Stimulated activated CD8-positive, alpha-beta memory T cell treated with anti-CD3 and anti-CD28 coated beads, Interleukin-15, amount 100 ng/mL, for 24 hours (primary cell): ENCODE measurements at regions not wholly inside any gene's neighbourhood (a gene's known extent, or its start where the extent isn't known, plus 50 kb on each side); places are given as distances from the start of the nearest gene placed in this dataset.

Source experiments
- DNase-seq: peaks from one replicate; pipeline ENCODE4 v3.0.0-alpha.2; 2020; ENCODE audit warnings: low read depth

DNA sequence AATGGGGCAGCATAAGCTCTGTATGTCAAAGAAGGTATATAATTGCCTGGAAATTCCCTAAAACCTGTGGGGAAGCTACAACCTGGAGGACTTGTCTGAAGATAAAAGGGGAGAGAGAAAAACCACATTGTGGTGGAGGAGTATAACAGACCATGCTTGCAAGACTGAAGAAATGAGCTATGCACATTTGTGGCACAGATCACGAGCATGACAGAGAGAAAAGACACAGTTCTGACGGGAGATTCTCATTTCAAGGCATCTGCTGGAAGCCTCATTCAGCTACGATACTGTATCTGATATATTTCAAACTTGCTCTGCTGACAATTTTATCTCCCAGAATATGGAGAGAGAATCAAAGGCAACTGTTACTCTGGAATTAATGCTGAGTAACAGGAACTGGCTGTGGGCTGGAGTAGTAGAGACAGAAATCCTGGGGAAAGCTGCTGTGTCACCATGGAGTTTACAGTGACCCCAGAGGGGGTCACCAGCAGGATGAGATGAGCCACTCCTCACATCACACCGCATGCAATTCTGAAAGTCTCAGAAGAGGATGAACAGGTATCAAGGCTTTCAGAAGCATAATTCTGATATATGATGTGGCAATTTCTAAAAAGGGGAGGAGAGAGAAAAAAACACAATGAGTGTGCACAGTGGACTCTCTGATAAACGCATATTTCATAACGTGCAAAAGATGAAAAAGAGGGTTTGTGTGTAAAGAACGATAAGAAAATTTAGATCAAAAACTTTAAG is 528.8 kb downstream of the IRX1 start:
- DNase-seq: no peak

DNA sequence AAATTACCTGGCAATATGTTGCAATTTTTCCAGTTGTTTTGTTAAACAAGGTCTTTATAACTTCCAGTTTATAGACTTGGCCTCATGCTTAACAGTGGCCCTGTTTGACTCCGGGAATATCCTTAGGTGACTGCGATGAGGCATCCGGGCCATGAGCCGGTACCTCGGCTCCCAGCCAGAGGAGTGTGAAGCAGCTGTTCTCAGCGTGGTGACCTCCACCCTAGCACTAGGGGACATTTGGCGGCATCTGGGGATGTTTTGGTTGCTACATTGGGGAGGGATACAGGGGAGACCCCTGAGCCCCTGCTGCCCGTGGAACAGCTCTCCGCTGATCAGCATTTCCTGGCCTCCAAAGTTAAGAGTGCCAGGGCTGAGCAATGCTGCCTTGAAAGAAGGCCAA is 533.4 kb downstream of the IRX1 start:
- no peak for DNase-seq

DNA sequence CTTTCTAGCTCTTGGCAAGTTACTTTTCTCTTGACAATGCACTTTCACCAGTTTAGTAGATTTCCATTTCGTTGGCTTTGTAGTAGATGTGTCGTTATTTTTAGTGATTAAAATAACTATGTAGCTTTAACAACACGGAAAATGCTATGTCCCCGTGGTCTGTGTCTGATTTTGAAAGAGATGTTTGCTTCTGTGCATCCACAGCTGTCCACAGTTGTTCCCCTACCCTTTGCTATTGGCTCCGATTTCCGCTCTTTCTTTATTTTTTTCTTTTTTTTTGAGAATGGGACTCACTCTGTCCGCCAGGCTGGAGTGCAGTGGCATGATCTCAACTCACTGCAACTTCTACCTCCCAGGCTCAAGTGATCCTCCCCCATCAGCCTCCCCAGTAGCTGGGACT is 533.9 kb downstream of the IRX1 start:
- DNase-seq: no peak

DNA sequence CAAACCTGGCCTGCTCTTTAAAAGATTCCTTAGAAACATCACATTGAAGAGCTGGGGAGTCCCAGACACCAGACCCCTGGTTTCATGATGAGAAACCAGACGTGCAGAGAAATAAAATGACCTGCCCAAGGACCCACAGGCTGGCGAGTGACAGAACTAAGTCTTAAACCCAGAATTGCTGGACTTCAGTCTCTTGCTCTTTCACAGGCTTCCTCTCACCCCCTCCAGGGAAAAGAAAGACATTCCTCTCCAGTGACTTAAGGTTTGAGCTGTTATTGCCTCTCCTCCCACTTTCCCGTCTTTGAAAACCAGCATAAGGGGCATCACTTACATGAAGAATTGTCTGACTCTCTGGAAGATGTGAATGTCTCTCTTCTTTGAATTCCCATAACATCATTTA is 535.2 kb downstream of the IRX1 start:
- no peak for DNase-seq

DNA sequence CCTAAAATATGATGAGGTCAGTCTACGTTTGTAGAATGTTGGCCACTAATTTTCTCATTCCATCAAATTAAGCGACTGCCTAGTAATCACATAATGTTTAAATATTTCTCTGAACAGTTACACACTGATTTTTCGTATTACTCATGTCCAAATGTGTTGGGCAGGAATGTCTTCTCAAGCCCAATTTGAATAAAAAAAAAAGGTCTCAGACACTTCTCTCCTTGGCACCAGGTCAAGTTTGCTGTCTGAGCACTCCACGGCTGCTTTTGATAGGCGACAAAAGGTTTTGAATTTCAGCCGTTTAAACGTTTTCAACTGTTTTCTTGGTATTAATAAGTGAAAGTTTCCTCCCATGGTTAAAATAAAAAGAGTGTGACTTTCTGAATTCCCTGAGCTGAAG is 542.1 kb downstream of the IRX1 start:
- DNase-seq: no peak

DNA sequence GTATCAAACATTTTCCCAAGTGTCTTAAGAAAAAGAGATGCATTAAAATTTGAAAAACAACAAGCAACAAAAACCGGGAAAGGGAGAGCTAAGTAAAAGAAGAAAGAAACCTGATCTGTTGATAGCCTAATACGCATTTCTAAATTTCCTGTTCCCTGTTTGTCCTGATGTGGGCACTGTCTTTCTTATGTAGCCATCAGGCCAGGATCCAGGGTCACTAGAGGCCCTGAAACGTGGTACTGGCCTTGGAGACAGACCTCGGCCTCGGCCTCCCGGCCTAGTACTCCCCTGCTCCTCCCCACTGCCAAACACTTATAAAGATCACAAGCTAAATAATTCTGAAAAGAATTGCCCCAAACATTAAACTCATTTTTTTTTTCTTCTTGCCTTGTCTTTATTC is 547.2 kb downstream of the IRX1 start:
- DNase-seq: no peak

DNA sequence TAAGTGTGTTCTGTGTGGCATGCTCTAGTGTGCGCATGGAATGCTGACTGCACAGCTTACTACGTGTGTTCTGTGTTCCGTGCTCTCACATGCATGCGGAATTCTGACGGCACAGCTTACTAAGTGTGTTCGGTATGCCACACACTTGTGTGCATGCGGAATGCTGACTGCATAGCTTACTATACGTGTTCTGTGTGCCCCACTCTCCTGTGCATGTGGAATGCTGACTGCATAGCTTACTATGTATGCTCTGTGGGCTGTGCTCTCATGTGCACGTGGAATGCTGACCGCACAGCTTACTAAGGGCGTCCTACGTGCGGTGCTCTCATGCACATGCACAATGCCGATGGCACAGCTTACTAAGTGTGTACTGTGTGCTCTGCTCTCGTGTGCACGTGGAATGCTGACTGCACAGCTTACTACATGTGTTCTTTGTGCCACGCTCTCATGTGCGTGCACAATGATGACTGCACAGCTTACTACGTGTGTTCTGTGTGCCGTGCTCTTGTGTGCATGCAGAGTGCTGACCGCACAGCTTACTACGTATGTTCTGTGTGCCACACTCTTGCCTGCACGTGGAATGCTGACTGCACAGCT is 548.9 kb downstream of the IRX1 start:
- no peak for DNase-seq

DNA sequence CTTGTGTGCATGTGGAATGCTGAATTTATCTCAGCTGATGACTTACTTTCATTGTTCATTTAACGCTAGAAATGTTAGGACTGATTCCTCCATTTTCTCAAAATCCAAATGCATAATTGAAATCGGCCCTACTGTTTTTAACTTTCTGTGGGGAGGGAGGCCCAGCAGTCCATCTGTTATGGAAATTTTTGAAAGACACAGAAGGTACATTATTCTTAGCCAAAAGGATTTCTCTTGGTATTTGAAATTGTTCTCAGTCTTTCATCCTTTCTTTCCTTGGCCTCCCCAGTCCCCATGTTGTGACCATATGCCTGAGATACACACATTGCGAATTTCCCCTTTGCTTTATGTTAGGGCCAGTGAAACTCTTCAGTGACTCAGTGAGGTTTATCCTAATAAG is 549.9 kb downstream of the IRX1 start:
- DNase-seq: no peak

DNA sequence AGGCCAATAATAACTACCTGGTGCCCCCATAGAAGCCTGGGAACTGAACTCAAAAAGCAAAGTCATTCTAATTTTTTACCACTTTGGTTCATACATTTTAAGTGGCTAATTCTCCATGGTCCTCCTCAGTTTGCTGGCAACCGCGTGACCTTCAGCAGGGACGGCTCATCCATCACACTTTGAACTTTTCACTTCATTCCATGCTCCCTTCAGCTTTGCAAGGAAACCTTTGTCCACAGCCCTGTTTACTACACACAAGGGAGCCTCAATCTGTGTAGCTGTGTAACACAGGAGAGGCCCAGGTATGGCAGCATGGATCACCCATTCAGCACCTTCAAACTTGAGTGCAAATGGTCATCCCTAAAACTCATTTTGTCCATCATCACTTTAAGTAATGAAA is 552.4 kb downstream of the IRX1 start:
- no peak for DNase-seq

DNA sequence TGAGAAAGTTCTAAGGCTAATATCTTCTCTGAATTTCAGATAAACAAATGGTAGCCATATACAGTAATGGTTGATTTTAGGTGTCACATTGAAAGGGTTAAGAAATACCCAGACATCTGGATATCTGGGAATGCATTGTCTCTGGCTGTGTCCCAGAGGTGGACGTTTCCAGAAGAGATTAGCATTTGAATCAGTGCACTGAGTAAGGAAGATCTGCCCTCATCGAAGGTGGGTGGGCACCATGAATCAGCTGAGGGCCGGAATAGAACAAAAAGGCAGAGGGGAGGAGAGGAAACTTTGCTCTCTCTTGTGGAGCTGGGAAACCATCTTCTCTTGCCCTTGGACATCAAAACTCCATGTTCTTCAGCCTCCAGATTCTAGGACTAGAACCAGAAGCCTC is 554.4 kb downstream of the IRX1 start:
- DNase-seq: no peak

DNA sequence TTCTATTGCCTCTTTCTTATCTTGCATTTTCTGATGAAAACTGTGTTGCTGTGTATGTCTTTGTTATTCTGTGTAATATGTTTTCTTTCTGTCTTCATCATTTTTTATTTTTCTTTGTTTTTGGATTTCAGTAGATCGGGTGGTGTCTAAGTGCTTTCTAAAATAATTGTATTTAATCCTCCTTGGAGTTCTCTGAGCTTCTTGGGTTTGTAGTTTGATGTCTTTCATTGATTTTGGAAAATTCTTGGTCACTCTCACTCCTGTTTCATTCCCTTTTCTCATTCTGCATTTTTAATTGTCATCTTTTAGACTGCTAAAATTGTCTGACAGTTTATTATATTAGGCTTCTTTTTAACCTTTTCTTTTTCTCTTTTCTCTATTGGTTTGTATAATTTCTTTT is 560.5 kb downstream of the IRX1 start:
- DNase-seq: no peak

DNA sequence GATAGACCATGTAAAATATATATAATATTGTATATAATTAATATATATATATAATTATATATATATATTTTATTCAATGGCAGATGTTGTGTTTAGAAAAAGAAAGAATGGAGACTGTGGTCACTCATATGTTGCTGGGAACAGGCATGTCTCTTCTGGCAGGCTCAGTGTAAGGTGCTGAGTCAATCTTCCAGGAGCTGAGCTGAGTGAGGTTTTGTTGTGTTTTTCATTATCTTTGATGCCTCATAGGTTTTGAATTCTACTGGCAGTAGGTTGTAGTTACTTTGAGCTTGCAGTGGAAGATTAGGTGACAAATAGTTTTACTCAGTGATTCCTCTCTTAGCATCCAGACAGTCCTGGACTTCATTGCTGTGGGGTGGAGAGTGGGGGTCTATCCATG is 561.3 kb downstream of the IRX1 start:
- no peak for DNase-seq

DNA sequence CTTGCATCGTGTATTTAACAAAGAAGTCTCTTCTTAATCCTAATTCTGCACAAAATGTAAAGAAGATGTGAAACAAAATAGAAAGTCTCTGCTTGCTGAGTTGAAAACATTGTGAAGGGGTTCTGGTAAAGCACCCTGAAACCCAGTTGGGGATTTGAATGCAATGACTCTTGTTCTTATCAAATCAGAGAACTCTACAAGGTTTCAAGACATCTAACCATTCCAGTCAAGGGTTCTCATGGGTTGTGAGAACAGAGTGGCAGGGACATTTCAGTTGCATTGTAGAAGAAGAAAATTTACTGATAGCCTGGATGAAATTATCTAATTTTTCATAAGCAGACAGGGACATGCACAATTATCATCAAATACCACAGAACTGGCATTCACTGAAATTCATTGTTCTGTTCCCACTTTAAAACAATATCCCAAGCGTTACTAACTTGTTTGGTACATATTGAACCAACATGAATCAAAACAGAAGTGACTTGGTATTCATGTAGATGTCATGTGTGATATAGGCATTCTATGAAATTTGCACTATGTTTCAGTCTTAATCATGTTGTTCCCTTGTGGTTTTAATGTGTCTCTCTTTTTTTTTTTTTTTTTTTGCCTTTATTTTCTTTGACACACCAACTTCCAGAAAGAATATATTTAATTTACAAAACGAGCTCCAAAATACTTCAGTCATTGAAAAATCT is 563.3 kb downstream of the IRX1 start:
- DNase-seq: no peak

DNA sequence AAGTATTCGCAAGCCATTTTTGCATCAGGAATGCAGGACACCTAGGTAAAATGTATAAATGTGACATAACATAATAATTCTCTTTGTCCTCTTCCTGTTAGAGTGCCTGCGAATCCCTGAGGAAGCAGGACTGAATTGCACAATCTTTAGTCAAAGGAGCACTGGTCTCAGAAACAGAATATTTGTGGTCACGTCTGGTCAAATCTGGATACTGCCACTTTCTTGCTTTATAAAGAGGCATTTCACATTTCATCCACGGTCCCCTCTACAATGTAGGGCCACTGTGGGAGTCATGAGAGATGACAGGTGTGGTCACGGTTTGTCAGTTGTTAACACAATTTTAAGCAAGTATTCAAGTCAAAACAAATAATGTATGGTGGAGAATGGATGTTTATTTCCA is 564.0 kb downstream of the IRX1 start:
- no peak for DNase-seq

DNA sequence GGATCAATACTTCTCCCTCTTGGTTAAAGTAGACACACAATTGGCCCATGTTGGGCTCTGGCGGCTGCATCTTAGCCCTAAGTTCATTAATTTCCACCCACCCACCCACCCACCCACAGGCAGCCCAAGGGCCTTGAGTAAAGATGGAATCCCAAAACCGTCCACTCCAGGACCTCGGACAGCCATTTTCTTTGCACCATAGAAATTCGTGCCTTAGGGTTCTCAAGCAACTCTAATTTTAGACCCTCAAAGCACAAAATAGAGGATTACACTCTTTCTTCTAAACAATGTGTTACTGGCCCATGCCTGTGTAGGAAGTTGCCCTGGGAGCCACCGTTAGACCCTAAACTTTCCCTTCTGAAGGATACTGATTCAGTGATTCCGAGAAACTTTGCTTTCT is 568.5 kb downstream of the IRX1 start:
- no peak for DNase-seq

DNA sequence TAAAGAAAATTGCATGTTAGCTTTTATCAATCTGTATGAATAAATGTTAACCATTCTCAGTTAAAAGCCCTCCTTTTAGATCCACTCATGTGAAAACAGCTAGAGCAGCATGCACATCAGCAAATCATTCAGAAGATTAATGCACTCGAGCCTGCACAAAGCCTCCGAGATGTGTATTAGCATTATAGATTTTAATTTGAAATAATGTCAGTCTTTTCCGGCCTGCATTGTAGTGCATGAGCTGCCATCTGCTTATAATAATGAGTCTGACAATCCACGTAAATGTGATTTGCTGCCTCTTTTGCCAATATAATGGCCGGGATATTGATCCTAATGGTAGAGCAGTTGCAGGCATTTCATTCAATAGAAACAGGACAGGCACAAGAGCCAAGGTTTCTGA is 585.1 kb downstream of the IRX1 start:
- no peak for DNase-seq

DNA sequence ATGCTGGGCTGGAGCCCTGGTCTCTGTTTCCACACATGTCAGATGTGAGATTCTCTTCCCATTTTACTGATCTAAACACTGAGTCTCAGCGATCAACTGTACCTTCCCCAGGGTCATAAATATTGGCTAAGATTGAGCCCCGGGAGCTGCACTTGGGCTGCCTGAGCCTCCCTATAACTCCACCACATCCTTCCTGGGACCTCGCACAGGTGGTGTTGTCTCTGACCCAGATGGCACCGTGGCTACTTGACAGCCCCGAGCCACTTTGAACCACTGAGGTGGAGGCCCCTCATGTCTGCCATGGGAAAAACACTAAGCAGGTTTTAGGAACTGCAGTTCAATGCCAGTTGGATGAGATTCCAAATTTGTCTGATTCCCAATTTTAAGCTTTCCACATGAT is 586.5 kb downstream of the IRX1 start:
- no peak for DNase-seq

DNA sequence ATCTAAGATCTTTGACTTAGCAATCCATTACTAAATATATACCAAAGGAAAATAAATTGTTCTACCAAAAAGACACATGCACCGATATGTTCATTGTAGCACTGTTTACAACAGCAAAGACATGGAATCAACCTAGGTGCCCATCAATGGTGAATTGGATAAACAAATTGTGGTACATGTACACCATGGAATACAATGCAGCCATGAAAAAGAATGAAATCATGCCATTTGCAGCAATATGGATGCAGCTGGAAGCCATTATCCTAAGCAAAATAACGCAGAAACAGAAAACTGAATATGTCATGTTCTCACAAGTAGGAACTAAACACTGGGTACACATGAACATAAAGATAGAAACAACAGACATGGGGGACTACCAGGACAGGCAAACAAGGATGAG is 589.5 kb downstream of the IRX1 start:
- no peak for DNase-seq

DNA sequence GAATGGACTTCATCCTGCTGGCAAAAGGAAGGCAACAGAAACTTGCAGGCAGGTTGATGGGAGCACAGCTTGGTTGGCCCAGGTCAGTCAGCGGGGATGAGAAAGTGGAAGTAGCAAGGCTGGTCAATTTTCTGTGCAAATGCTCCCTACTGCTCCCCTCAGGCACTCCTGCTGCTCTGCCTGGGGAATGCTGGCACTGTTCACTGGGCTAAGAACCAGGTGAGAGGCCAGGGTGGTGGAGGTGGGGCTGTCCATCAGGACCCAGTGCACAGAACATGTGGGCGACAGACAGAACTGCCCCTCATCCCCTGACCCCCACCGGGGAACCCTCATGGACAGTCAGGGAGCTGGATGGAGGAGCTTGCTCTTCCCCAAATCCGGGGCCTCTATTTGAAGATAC is 593.1 kb downstream of the IRX1 start:
- no peak for DNase-seq

DNA sequence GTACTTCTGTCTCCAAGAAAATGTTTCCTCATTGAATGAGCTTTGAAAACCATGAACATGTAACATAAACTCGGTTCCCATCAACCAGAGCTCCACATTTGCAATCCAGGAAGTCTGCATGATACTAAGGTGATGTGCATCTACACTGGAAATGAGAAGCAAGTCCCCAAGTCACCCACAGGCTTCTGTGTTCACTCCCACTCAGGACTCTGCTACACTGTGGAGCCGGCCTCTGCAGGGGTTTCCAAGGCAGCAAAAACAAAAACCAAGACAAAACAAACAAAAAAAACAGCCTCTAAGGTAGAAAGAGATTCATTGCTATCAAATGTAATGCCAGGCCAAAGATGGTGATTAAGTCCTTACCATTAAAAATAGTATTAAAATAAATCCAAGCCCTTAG is 593.7 kb downstream of the IRX1 start:
- DNase-seq: no peak

DNA sequence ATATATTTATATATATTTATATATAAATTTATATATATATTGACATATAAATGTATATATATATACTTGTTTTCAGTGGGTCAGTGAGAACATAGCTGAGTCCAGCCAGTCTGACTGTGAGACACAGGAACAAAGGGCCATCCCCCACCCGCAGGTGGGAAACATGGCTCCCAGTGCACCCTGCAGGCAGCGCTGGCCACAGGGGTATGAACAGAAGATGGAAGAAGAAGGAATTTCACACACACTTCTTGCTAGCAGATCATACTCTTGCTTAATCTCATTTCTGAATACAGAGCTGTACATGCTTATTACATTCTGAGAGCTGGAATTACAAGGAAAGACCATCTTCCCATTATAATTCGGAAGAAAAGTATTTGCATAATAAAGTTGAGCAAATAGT is 595.4 kb downstream of the IRX1 start:
- no peak for DNase-seq

DNA sequence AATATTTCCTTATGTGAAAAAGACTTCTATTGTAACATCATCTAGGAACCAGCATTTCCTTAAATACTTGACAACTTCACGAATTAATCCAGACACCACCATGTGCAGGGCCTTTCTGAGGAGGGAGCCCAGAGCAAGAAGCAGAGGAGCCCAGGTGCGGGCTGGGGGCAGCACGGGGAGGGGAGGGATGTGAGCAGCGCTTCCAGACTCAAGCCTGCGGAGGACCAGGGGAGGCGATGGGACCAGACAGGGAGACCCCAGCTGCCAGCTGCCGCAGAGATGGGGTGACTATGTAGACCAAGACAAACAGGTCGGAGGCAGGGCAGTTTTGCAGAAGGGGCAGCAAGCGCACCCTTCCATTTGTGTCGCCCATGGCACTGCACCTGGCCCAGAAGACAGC is 596.1 kb downstream of the IRX1 start:
- DNase-seq: no peak

DNA sequence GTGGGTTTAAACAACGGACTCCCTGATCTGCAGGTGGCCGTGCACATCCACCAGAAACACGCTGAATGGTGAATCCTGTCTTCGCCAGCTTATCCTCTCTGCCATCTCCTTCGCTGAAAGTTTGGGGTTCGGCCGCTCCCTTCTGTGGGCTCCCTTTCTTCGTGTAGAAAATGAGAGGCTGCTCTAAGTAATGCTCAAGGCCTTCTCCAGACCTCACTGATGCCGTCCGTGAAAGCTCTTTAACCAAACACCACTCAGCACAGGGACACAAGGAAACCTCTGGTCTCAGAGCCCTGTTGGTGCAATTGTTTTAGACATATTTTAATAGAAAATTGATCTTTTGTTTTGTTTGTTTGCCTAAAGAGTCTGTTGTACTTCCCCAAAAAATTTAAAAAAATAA is 596.5 kb downstream of the IRX1 start:
- DNase-seq: no peak

DNA sequence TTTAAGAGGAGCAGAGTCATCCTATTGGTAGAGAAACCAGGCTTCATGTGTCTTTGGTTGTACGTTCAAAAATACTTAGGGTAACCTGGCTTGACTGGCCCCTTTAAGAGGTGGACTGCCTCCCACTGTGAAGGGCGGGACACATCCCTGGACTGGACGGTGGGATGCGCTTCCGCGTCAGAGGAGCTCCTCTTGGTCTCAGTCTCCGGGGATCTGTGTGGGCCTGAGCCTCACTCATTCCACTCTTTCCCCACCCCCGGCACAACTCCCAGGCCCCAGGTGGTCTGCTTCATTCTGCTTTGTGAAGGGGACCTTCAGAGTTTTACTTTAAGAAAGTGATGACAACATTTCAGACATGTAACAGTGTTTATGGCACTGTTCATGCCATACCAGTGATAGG is 601.1 kb downstream of the IRX1 start:
- DNase-seq: no peak
